OCI-LY3 (cell line): ENCODE measurements at regions not wholly inside any gene's neighbourhood (a gene's known extent, or its start where the extent isn't known, plus 50 kb on each side); places are given as distances from the start of the nearest gene placed in this dataset.

Experiments used
- H2AFZ ChIP-seq: fragments of 200-600, 300-600 bp; shearing (Covaris generic); 2 replicates; pipeline ENCODE4 v1.6.0; 2014; ENCODE audit warnings: antibody characterized with exemption, low read depth, low read length
- H3K27ac ChIP-seq: fragments of 200-600, 300-600 bp; sonication (generic); 2 replicates; pipeline ENCODE4 v1.5.1; 2014; ENCODE audit warnings: mild to moderate bottlenecking, low read length, moderate library complexity, mixed read lengths
- H3K27me3 ChIP-seq: fragments of 200-600, 300-600 bp; sonication (generic); 2 replicates; pipeline ENCODE4 v1.6.1; 2014; ENCODE audit warnings: low read depth, low read length, mixed read lengths
- H3K36me3 ChIP-seq: fragments of 200-600, 300-600 bp; sonication (generic); replicated peaks from 2 replicates; pipeline ENCODE3; 2014; ENCODE audit warnings: low read depth, low read length, mixed read lengths
- H3K4me1 ChIP-seq: fragments of 300-600, 200-600 bp; sonication (generic); 2 replicates; pipeline ENCODE4 v1.6.1; 2014; ENCODE audit warnings: low read length, mixed read lengths
- H3K4me2 ChIP-seq: fragments of 200-600, 300-600 bp; sonication (generic); 2 replicates; pipeline ENCODE4 v1.6.1; 2014; ENCODE audit warnings: low read length, mixed read lengths
- H3K4me3 ChIP-seq: fragments of 300-600, 200-600 bp; sonication (generic); 2 replicates; pipeline ENCODE4 v1.5.1; 2014; ENCODE audit warnings: antibody characterized with exemption, mild to moderate bottlenecking, low read length, moderate library complexity
- H3K79me2 ChIP-seq: fragments of 300-600, 200-600 bp; shearing (Covaris generic); 2 replicates; pipeline ENCODE4 v1.6.1; 2014; ENCODE audit warnings: mild to moderate bottlenecking, low read length, mixed read lengths
- H3K9ac ChIP-seq: fragments of 300-600, 200-600 bp; shearing (Covaris generic); 2 replicates; pipeline ENCODE4 v1.6.0; 2014; ENCODE audit warnings: mild to moderate bottlenecking, low read length, moderate library complexity
- H3K9me3 ChIP-seq: fragments of 200-600, 300-600 bp; shearing (Covaris generic); 2 replicates; pipeline ENCODE4 v1.6.1; 2014; ENCODE audit warnings: low read length, mixed read lengths; ENCODE audit not compliant: insufficient read depth
- H4K20me1 ChIP-seq: fragments of 200-600, 300-600 bp; sonication (generic); 2 replicates; pipeline ENCODE4 v1.6.1; 2016; ENCODE audit warnings: low read length, mixed read lengths; ENCODE audit not compliant: insufficient read depth
- CTCF ChIP-seq: fragments of 200-600, 300-600 bp; sonication (generic); IDR thresholded peaks from 2 replicates; pipeline ENCODE4 v1.5.1; 2014; ENCODE audit warnings: antibody characterized with exemption, low read length, low read depth
- EZH2phosphoT487 ChIP-seq: fragments of 200-600 bp; shearing (Covaris generic); IDR thresholded peaks from 2 replicates; pipeline ENCODE4 v1.6.1; 2018; ENCODE audit warnings: antibody characterized with exemption, mixed run types, low read depth

GRCh38 chr4:57412259-57413054 lies 302.3 kb upstream of the IGFBP7 start:
- TF ChIP-seq EZH2phosphoT487 (no peak), CTCF (no peak)
- Histone ChIP-seq H3K36me3 (no peaks in the 10 kb centered on the region), H3K27ac (no peak overlapping the region), H3K4me1 (no peaks in the 10 kb centered on the region), H3K27me3 (0 out of 2 replicates have a peak, but pooled peaks cover 2% of the 10 kb centered on the region), H4K20me1 (no peaks in the 10 kb centered on the region), H3K4me2 (no peak overlapping the region), H3K9me3 (no peaks in the 10 kb centered on the region), H3K9ac (no peak overlapping the region), H2AFZ (no peak overlapping the region), H3K4me3 (no peak overlapping the region), H3K79me2 (no peaks in the 10 kb centered on the region)

DNA sequence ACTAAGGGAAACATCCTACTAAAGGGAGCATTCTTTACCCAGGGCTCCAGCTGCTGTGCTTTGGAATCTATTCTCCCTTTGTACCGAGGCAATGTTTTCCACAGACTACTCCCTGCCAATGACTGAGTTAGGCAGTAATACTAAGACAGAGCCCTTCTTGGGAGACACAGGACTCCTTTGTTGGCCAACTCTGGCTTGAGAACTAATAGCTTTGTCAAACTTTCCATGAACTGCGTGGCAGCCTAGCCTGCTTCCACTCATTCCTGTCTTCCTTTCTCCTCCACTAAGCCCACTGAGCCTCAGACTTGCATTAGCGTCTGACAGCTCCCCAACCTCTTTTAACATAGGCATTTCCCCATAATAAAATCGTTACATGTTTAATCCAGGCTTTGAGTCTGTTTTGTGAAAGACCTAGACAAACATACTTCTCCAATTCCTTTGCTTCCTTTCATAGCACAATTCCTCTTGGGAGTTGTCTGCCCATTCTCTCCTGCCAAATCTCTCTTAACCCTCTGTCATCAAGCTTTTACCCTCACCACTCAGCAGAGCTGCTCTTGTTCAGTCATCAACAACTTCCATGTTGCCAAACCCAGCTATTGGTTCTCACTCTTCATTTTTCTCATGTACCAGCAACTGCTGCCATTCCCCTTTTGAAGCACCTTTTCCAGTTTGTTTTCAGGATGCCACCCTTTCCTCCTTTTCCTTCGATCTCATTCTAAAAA lies 300.3 kb upstream of the IGFBP7 start:
- TF ChIP-seq EZH2phosphoT487: no peak
- TF ChIP-seq CTCF: no peak
- H3K4me3 ChIP-seq: no peak overlapping the region
- no peak overlapping the region for H3K9ac ChIP-seq
- H3K4me1 ChIP-seq: no peaks in the 10 kb centered on the region
- H2AFZ ChIP-seq: no peak overlapping the region
- no peaks in the 10 kb centered on the region for H4K20me1 ChIP-seq
- H3K79me2 ChIP-seq: no peaks in the 10 kb centered on the region
- 0 out of 2 replicates have a peak, but pooled peaks cover 2% of the 10 kb centered on the region for H3K27me3 ChIP-seq
- no peaks in the 10 kb centered on the region for H3K9me3 ChIP-seq
- no peak overlapping the region for H3K27ac ChIP-seq
- H3K4me2 ChIP-seq: no peak overlapping the region
- no peaks in the 10 kb centered on the region for H3K36me3 ChIP-seq

- TF ChIP-seq CTCF (no peak), EZH2phosphoT487 (no peak)
- Histone ChIP-seq H3K27me3 (0 out of 2 replicates have a peak, but pooled peaks cover 1% of the 10 kb centered on the region), H4K20me1 (no peaks in the 10 kb centered on the region), H3K79me2 (no peaks in the 10 kb centered on the region), H3K27ac (no peak overlapping the region), H2AFZ (no peak overlapping the region), H3K4me2 (no peak overlapping the region), H3K4me1 (no peaks in the 10 kb centered on the region), H3K9ac (no peak overlapping the region), H3K36me3 (no peaks in the 10 kb centered on the region), H3K4me3 (no peak overlapping the region), H3K9me3 (no peaks in the 10 kb centered on the region)
Measured at GRCh38 chr4:57405359-57405758, 295.2 kb upstream of the IGFBP7 start.

- Histone ChIP-seq H3K36me3 (no peaks in the 10 kb centered on the region), H3K9me3 (no peaks in the 10 kb centered on the region), H3K4me1 (no peaks in the 10 kb centered on the region), H3K4me3 (no peak overlapping the region), H3K9ac (no peak overlapping the region), H4K20me1 (no peaks in the 10 kb centered on the region), H2AFZ (no peak overlapping the region), H3K27ac (no peak overlapping the region), H3K27me3 (no peaks in the 10 kb centered on the region), H3K4me2 (no peak overlapping the region), H3K79me2 (no peaks in the 10 kb centered on the region)
- TF ChIP-seq EZH2phosphoT487 (no peak), CTCF (no peak)
Measured at GRCh38 chr4:57404483-57404882, 294.3 kb upstream of the IGFBP7 start.
